RWPE2 (cell line): ENCODE measurements at regions not wholly inside any gene's neighbourhood (a gene's known extent, or its start where the extent isn't known, plus 50 kb on each side); places are given as distances from the start of the nearest gene placed in this dataset.
"Not testable (repeated sequence)": the region's sequence is repeated elsewhere in the genome, so short reads cannot be mapped to it uniquely, and the experiment has no call there.

Experiments
- ATAC-seq: fragments of 200-7000 bp; cut with Tn5 transposase; 3 replicates; pipeline ENCODE4 v1.9.1; 2021; ENCODE audit warnings: low read depth
- DNase-seq: peaks from one replicate; pipeline ENCODE4 v3.0.0-alpha.2; 2020; ENCODE audit warnings: low spot score
- H3K27ac ChIP-seq: fragments of 450-650 bp; 2 replicates; pipeline ENCODE4 v1.5.1; 2017; ENCODE audit warnings: mild to moderate bottlenecking; ENCODE audit not compliant: poor library complexity, severe bottlenecking
- H3K27me3 ChIP-seq: fragments of 250-450 bp; sonication (Bioruptor Pico); 2 replicates; pipeline ENCODE4 v1.5.1; 2021; ENCODE audit warnings: mild to moderate bottlenecking, moderate library complexity; ENCODE audit not compliant: insufficient read depth, poor library complexity, severe bottlenecking
- H3K36me3 ChIP-seq: fragments of 250-450 bp; sonication (Bioruptor Pico); 2 replicates; pipeline ENCODE4 v1.5.1; 2020; ENCODE audit warnings: low read depth, mild to moderate bottlenecking, moderate library complexity
- H3K4me1 ChIP-seq: fragments of 250-450 bp; sonication (Bioruptor Pico); 2 replicates; pipeline ENCODE4 v1.5.1; 2021; ENCODE audit warnings: mild to moderate bottlenecking, moderate library complexity; ENCODE audit not compliant: insufficient read depth, poor library complexity, severe bottlenecking
- H3K4me3 ChIP-seq: fragments of 250-450 bp; sonication (Bioruptor Pico); 2 replicates; pipeline ENCODE4 v1.5.1; 2021; ENCODE audit warnings: mild to moderate bottlenecking, moderate library complexity; ENCODE audit not compliant: severe bottlenecking
- H3K9me3 ChIP-seq: fragments of 250-450 bp; sonication (Bioruptor Pico); 2 replicates; pipeline ENCODE4 v1.5.1; 2021; ENCODE audit warnings: mild to moderate bottlenecking, moderate library complexity; ENCODE audit not compliant: severe bottlenecking
- CTCF ChIP-seq: fragments of 450-650 bp; IDR thresholded peaks from one replicate; pipeline ENCODE4 v1.5.1; 2017; ENCODE audit warnings: mild to moderate bottlenecking, moderate library complexity; ENCODE audit not compliant: poor library complexity, severe bottlenecking

DNA sequence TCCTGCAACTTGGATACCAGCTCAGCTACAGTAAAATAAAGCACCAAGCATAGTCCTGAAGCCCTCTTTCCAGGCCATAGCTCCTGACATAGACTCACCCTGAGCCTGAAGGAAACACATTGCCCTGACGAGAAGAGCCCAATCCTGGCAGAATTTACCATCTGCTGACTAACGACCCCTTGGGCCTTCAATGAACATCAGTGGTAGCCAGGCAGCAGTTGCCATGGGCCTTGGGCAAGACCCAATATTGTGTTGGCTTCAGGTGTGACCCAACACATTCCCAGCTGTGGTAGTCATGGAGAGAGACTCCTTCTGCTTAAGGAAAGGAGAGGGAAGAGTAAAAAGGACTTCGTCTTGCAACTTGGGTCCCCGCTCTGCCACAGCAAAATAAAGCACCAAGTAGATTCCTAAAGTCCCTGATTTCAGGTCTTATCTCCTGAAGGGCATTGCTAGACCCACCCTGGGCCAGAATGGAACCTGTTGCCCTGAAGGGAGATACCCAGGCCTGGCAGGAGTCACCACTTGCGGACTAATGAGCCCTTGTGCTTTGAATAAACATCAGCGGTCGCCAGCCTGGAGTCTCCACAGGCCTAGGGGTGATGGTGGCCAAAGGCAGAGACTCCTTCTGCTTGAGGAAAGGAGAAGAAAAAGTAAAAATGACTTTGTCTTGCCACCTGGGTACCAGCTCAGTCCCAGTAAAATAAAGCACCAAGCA is 902.6 kb downstream of the C4orf33 start:
- H3K27ac ChIP-seq: no peak overlapping the region
- no peaks in the 10 kb centered on the region for H3K9me3 ChIP-seq
- no peaks in the 10 kb centered on the region for H3K36me3 ChIP-seq
- H3K4me3 ChIP-seq: no peak overlapping the region
- ATAC-seq (no peak), DNase-seq (no peak)
- no peak for TF ChIP-seq CTCF
- no peaks in the 10 kb centered on the region for H3K4me1 ChIP-seq
- no peaks in the 10 kb centered on the region for H3K27me3 ChIP-seq

- H3K9me3 ChIP-seq: no peaks in the 10 kb centered on the region
- DNase-seq (no peak), ATAC-seq (no peak)
- no peak for TF ChIP-seq CTCF
- no peaks in the 10 kb centered on the region for H3K36me3 ChIP-seq
- no peaks in the 10 kb centered on the region for H3K4me1 ChIP-seq
- H3K27ac ChIP-seq: no peak overlapping the region
- no peak overlapping the region for H3K4me3 ChIP-seq
- H3K27me3 ChIP-seq: no peaks in the 10 kb centered on the region
Measured at GRCh38 chr4:129999156-129999555, 903.2 kb downstream of the C4orf33 start.

DNA sequence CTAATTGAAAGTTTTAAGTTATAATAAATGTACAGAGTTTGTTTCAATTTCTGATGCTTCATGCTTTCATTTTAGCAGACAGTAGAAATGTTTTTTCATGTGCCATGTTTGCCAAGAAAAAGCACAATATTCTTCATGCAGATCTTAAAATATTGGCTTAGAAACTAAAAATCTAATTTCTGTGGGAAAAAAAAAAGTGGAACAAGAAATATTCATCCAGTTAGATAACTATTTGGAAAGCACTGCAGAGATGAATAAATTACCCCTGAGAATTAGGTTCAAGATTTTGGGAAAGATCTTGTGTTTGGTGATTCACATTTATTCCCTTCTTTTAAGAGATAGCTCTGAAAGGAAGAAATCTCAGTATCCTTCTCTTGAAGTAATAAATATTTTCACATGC is 912.5 kb downstream of the C4orf33 start:
- no peaks in the 10 kb centered on the region for H3K9me3 ChIP-seq
- no peak overlapping the region for H3K4me3 ChIP-seq
- no peak for TF ChIP-seq CTCF
- H3K36me3 ChIP-seq: no peaks in the 10 kb centered on the region
- no peaks in the 10 kb centered on the region for H3K4me1 ChIP-seq
- no peak for ATAC-seq
- no peaks in the 10 kb centered on the region for H3K27me3 ChIP-seq
- DNase-seq: no peak
- no peak overlapping the region for H3K27ac ChIP-seq

DNA sequence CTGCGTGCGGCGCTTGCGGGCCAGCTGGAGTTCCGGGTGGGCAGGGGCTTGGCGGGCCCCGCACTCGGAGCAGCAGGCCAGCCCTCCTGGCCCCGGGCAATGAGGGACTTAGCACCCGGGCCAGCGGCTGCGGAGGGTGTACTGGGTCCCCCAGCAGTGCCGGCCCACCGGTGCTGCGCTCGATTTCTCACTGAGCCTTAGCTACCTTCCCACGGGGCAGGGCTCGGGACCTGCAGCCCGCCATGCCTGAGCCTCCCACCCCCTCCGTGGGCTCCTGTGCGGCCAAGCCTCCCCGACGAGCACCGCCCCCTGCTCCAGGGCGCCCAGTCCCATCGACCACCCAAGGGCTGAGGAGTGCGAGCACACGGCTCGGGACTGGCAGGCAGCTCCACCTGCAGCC is 916.9 kb downstream of the C4orf33 start:
- not testable (repeated sequence) for H3K9me3 ChIP-seq, DNase-seq, ATAC-seq, H3K4me3 ChIP-seq, H3K27me3 ChIP-seq, H3K4me1 ChIP-seq, H3K27ac ChIP-seq, H3K36me3 ChIP-seq

GRCh38 chr4:130021706-130022105 is 925.8 kb downstream of the C4orf33 start:
- H3K36me3 ChIP-seq: no peaks in the 10 kb centered on the region
- DNase-seq (no peak), ATAC-seq (no peak)
- no peak overlapping the region for H3K27ac ChIP-seq
- TF ChIP-seq CTCF: no peak
- H3K27me3 ChIP-seq: no peaks in the 10 kb centered on the region
- H3K4me1 ChIP-seq: no peaks in the 10 kb centered on the region
- no peaks in the 10 kb centered on the region for H3K9me3 ChIP-seq
- H3K4me3 ChIP-seq: no peak overlapping the region
